NCI-H1417 (cell line): ENCODE measurements at regions not wholly inside any gene's neighbourhood (a gene's known extent, or its start where the extent isn't known, plus 50 kb on each side); places are given as distances from the start of the nearest gene placed in this dataset.
"Not testable (repeated sequence)": the region's sequence is repeated elsewhere in the genome, so short reads cannot be mapped to it uniquely, and the experiment has no call there.

Experiments
- DNase-seq, 3 experiments: peaks; one replicate each; lab custom pipeline; 2025; lab: John Stamatoyannopoulos, UW

DNA sequence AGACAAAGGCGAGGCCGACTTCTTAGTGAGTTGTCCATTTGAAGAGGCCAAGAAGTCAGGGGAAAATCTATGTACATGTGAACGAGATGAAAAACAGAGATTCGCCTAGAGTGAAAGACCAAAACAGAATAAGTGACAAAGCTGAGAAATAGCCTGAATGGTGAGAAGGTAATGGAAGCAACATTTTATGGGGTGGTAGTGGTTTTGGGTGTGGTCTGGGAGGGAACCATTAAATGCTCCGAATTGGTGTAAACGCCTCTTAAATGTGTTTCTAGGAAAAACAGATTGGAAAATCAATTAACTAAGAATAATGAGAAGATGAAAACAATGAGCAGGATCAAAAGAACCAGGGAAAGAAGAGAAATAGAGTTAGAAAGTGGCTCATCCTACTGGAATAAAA, 83.8 kb upstream of the MANSC4 start:
- DNase-seq = no peak

DNA sequence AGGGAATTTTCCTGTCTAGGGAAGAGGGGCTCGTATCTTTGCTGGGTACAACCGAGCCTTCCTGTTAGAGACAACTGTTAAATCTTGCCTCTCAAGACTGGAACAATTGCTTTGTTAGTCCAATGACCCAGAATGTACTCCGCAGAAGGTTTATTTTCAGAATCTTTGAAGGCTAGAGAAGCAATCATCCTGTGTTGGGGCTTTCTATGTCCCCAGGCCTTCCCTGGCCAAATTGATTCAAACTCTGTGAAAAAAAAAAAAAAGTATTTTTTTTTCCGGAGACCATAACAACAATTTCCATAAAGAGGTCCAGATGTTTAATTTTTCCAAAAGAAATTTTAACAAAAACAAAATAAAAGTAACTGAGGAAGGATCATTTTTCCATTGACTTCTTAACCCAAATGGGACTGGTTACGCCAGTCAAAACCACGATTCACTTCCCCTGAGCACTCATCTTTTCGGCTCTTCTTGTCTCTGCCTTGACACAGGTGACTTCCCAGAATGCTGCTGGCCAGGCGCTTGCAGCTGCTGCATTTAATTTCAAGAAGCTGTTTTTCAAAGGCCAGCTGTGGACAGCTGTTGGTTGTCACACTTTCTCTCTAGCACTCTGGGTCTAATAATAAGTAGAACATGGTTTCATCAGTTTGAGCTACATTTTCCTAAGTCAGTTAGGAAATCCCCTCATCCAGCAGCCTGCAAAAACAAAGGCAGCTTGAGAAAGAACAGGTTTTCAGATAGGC, 81.6 kb upstream of the MANSC4 start:
- DNase-seq = peak in 1 of 3 experiments; percentile 5

- no peak for DNase-seq
These were observed 79.6 kb upstream of the MANSC4 start for GRCh38 chr12:27859648-27860047.

DNA sequence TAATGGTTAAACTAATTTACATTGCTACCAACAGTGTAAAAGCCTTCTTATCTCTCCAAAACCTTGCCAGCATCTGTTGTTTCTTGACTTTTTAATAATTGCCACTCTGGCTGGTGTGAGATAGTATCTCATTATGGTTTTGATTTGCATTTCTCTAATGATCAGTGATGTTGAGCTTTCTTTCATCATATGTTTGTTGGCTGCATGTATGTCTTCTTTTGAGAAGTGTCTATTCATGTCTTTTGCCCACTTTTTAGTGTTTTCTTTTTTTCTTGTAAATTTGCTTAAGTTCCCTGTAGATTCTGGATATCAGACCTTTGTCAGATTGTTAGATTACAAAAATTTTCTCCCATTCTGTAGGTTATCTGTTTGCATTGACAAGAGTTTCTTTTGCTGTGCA, 77.0 kb upstream of the MANSC4 start:
- not testable (repeated sequence) for DNase-seq

GRCh38 chr12:27852742-27853141, 72.7 kb upstream of the MANSC4 start:
- no peak for DNase-seq
